MM.1S (cell line): ENCODE measurements at regions not wholly inside any gene's neighbourhood (a gene's known extent, or its start where the extent isn't known, plus 50 kb on each side); places are given as distances from the start of the nearest gene placed in this dataset.

Source experiments
- EZH2 ChIP-seq: fragments of 300-600 bp; sonication (generic); optimal IDR thresholded peaks from 2 replicates; pipeline ENCODE3; 2017; ENCODE audit warnings: low read depth, mild to moderate bottlenecking, antibody characterized with exemption, low read length, mixed read lengths
- TF ChIP-seq, protein P1 (sequence below): fragments of 300-600 bp; sonication (generic); IDR thresholded peaks from 2 replicates; pipeline ENCODE4 v1.5.1; 2016; ENCODE audit warnings: antibody characterized with exemption, low read length, mixed read lengths

DNA sequence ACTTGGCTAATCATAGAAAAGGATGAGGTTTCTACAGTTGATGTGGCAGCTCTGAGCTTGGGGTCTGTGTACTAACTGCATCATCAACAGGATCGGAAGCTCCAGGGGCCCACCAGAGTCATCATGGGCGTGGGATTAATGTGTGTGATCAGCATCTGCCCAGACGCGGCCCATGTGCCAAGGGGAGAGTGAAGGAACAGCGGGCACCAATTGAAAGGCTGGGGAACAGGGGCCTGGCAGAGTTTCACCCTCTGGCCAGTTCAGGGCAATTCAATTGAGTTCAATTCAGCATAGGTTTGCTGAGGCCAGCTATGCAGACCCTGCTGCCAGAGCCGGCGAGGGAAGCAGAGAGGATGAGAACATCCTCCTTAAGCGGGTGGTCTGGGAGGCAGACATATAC lies 260.0 kb upstream of the AJAP1 start:
- TF ChIP-seq, protein P1, sequence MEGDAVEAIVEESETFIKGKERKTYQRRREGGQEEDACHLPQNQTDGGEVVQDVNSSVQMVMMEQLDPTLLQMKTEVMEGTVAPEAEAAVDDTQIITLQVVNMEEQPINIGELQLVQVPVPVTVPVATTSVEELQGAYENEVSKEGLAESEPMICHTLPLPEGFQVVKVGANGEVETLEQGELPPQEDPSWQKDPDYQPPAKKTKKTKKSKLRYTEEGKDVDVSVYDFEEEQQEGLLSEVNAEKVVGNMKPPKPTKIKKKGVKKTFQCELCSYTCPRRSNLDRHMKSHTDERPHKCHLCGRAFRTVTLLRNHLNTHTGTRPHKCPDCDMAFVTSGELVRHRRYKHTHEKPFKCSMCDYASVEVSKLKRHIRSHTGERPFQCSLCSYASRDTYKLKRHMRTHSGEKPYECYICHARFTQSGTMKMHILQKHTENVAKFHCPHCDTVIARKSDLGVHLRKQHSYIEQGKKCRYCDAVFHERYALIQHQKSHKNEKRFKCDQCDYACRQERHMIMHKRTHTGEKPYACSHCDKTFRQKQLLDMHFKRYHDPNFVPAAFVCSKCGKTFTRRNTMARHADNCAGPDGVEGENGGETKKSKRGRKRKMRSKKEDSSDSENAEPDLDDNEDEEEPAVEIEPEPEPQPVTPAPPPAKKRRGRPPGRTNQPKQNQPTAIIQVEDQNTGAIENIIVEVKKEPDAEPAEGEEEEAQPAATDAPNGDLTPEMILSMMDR = no peak
- no peak for TF ChIP-seq EZH2
